ENCODE measurements at regions not wholly inside any gene's neighbourhood (a gene's known extent, or its start where the extent isn't known, plus 50 kb on each side); places are given as distances from the start of the nearest gene placed in this dataset.
"Not testable (repeated sequence)": the region's sequence is repeated elsewhere in the genome, so short reads cannot be mapped to it uniquely, and the experiment has no call there.

- DNase-seq (ENCODE audit: low spot score), result no peak
These were observed 490.0 kb downstream of the SUCLG1 start for GRCh38 chr2:83969085-83969484.

- no peak for DNase-seq (ENCODE audit: low spot score)
These were observed 491.2 kb downstream of the SUCLG1 start for GRCh38 chr2:83967854-83968253.

GRCh38 chr2:83966946-83967345, 492.1 kb downstream of the SUCLG1 start:
- DNase-seq (ENCODE audit: low spot score), result not testable (repeated sequence)

- DNase-seq (ENCODE audit: low spot score), result no peak
These were observed 497.6 kb downstream of the SUCLG1 start for GRCh38 chr2:83961512-83961911.

- no peak for DNase-seq (ENCODE audit: low spot score)
These were observed 498.7 kb downstream of the SUCLG1 start for GRCh38 chr2:83960371-83960770.

GRCh38 chr2:83959266-83959665, 499.8 kb downstream of the SUCLG1 start:
- no peak for DNase-seq (ENCODE audit: low spot score)

- no peak for DNase-seq (ENCODE audit: low spot score)
These were observed 502.1 kb downstream of the SUCLG1 start for GRCh38 chr2:83956991-83957390.

- DNase-seq (ENCODE audit: low spot score), result no peak
These were observed 505.4 kb downstream of the SUCLG1 start for GRCh38 chr2:83953697-83954096.

- DNase-seq (ENCODE audit: low spot score), result no peak
These were observed 507.6 kb downstream of the SUCLG1 start for GRCh38 chr2:83951378-83951947.

GRCh38 chr2:83949361-83949760, 509.7 kb downstream of the SUCLG1 start:
- no peak for DNase-seq (ENCODE audit: low spot score)

GRCh38 chr2:83944191-83944590, 514.9 kb downstream of the SUCLG1 start:
- DNase-seq (ENCODE audit: low spot score), result no peak

- DNase-seq (ENCODE audit: low spot score), result no peak
These were observed 515.8 kb downstream of the SUCLG1 start for GRCh38 chr2:83943265-83943664.

- no peak for DNase-seq (ENCODE audit: low spot score)
These were observed 517.2 kb downstream of the SUCLG1 start for GRCh38 chr2:83941886-83942285.

GRCh38 chr2:83933749-83934148, 525.3 kb downstream of the SUCLG1 start:
- no peak for DNase-seq (ENCODE audit: low spot score)

- DNase-seq (ENCODE audit: low spot score), result no peak
These were observed 535.5 kb downstream of the SUCLG1 start for GRCh38 chr2:83923531-83923930.

- DNase-seq (ENCODE audit: low spot score), result no peak
These were observed 542.5 kb downstream of the SUCLG1 start for GRCh38 chr2:83916559-83916958.

GRCh38 chr2:83915381-83915780, 543.7 kb downstream of the SUCLG1 start:
- DNase-seq (ENCODE audit: low spot score), result no peak

GRCh38 chr2:83908750-83909149, 550.3 kb downstream of the SUCLG1 start:
- DNase-seq (ENCODE audit: low spot score), result no peak

- DNase-seq (ENCODE audit: low spot score), result no peak
These were observed 557.8 kb downstream of the SUCLG1 start for GRCh38 chr2:83901317-83901716.

GRCh38 chr2:83900862-83901261, 558.2 kb downstream of the SUCLG1 start:
- no peak for DNase-seq (ENCODE audit: low spot score)

- no peak for DNase-seq (ENCODE audit: low spot score)
These were observed 559.8 kb downstream of the SUCLG1 start for GRCh38 chr2:83899271-83899670.

- no peak for DNase-seq (ENCODE audit: low spot score)
These were observed 564.1 kb downstream of the SUCLG1 start for GRCh38 chr2:83894976-83895375.

GRCh38 chr2:83887757-83888156, 571.3 kb downstream of the SUCLG1 start:
- DNase-seq (ENCODE audit: low spot score), result no peak

GRCh38 chr2:83879127-83879526, 580.0 kb downstream of the SUCLG1 start:
- no peak for DNase-seq (ENCODE audit: low spot score)

Measured in ureter (tissue), 1 donor.